Choroid plexus epithelial cell (primary cell): ENCODE measurements at regions not wholly inside any gene's neighbourhood (a gene's known extent, or its start where the extent isn't known, plus 50 kb on each side); places are given as distances from the start of the nearest gene placed in this dataset.

Experiments used
- DNase-seq: peaks from one replicate; pipeline ENCODE4 v3.0.0-alpha.2; 2010; ENCODE audit warnings: low read depth
- H3K4me3 ChIP-seq: 2 replicates; pipeline ENCODE4 v1.5.1; 2011; ENCODE audit warnings: low read depth, mild to moderate bottlenecking, control low read depth, low read length, moderate library complexity
- CTCF ChIP-seq: conservative IDR thresholded peaks from 2 replicates; pipeline ENCODE4 v1.5.1; 2011; ENCODE audit warnings: low read depth, mild to moderate bottlenecking, control low read depth, inconsistent platforms, low read length, moderate library complexity

- no peak overlapping the region for H3K4me3 ChIP-seq
- TF ChIP-seq CTCF = no peak
- peak; percentile 88 for DNase-seq
Measured at GRCh38 chr3:159775372-159775961, 213.2 kb upstream of the IL12A start.

- no peak overlapping the region for H3K4me3 ChIP-seq
- no peak for DNase-seq
- no peak for TF ChIP-seq CTCF
Measured at GRCh38 chr3:159776779-159777178, 211.9 kb upstream of the IL12A start.

- no peak for TF ChIP-seq CTCF
- H3K4me3 ChIP-seq = no peak overlapping the region
- DNase-seq = no peak
Measured at GRCh38 chr3:159779883-159780282, 208.8 kb upstream of the IL12A start.

GRCh38 chr3:159781867-159782266, 206.8 kb upstream of the IL12A start:
- no peak for DNase-seq
- peak; percentile 3 for TF ChIP-seq CTCF
- no peak overlapping the region for H3K4me3 ChIP-seq

GRCh38 chr3:159782724-159783421, 205.8 kb upstream of the IL12A start:
- TF ChIP-seq CTCF = no peak
- no peak overlapping the region for H3K4me3 ChIP-seq
- no peak for DNase-seq

GRCh38 chr3:159783780-159784742, 204.6 kb upstream of the IL12A start:
- DNase-seq = no peak
- no peak for TF ChIP-seq CTCF
- no peak overlapping the region for H3K4me3 ChIP-seq
